ENCODE measurements at regions not wholly inside any gene's neighbourhood (a gene's known extent, or its start where the extent isn't known, plus 50 kb on each side); places are given as distances from the start of the nearest gene placed in this dataset.

DNA sequence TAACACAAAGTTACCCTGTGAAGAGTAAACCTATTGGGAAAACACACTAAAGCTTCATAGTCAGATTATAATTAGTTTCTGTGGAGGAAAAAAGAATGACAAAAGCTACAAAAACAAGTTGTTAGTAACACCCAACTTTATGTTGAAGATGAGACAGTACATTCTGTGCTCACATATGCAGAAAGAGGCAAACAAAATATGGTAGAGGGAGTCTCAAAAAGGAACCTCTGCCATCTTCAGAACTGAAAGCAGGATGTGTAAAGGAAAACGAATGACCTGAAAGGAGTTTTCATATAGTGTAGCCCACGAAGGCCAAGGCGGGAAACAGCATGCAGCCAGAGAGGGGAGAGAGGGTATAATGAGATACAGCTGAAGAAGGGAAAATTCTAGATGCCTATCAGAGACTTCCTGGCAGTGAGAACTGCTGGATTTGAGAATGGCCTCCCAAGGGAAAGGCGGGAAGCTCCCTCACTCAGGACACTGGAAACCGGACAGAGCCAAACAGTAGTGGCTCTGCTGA, 84.1 kb upstream of the HEY2 start:
- no peak for DNase-seq (ENCODE audit: low read depth)
- Histone ChIP-seq H3K36me3 (ENCODE audit: control insufficient read depth, insufficient read depth, low read length) (no peaks in the 10 kb centered on the region), H3K27me3 (ENCODE audit: control insufficient read depth, insufficient read depth, low read length) (no peaks in the 10 kb centered on the region), H3K4me3 (ENCODE audit: low read depth, low read length) (no peak overlapping the region)
- no peak for TF ChIP-seq CTCF (IDR thresholded peaks at IDR 0.05; ENCODE audit: insufficient read depth, low read depth, low read length)
- ChIA-PET POLR2A (no interaction called here), CTCF (interaction anchor here (0.6 kb wide), 1 partner anchor 21 kb away, joined by 3 read pairs; no protein-coding TSS in a partner anchor)

DNA sequence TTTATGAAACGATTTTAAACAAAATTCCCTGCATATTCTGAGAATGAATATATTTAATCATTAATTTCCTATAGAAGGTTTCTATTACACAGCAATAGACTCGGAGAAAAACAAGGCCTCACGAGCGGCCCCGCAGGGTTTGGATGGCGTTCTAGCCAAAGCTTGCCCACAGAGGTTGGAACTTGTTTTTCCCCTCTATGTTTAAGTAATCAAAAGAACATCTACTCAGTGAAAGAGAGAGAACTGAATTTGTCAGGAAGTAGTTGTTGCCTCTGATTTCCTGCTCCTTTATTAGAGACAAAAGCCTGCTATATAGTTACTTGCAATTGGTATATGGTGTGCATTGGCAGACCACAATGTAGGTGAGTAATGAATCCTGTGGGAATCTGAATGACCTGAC, 82.1 kb upstream of the HEY2 start:
- DNase-seq (ENCODE audit: low read depth): no peak
- ChIA-PET CTCF (no interaction called here), POLR2A (no interaction called here)
- TF ChIP-seq CTCF (IDR thresholded peaks at IDR 0.05; ENCODE audit: insufficient read depth, low read depth, low read length): no peak
- H3K36me3 ChIP-seq (ENCODE audit: control insufficient read depth, insufficient read depth, low read length): no peaks in the 10 kb centered on the region
- no peak overlapping the region for H3K4me3 ChIP-seq (ENCODE audit: low read depth, low read length)
- H3K27me3 ChIP-seq (ENCODE audit: control insufficient read depth, insufficient read depth, low read length): no peaks in the 10 kb centered on the region

GRCh38 chr6:125668071-125668470, 81.4 kb upstream of the HEY2 start:
- no peak for TF ChIP-seq CTCF (IDR thresholded peaks at IDR 0.05; ENCODE audit: insufficient read depth, low read depth, low read length)
- H3K27me3 ChIP-seq (ENCODE audit: control insufficient read depth, insufficient read depth, low read length): no peaks in the 10 kb centered on the region
- no peaks in the 10 kb centered on the region for H3K36me3 ChIP-seq (ENCODE audit: control insufficient read depth, insufficient read depth, low read length)
- ChIA-PET CTCF (no interaction called here), POLR2A (no interaction called here)
- no peak for DNase-seq (ENCODE audit: low read depth)
- H3K4me3 ChIP-seq (ENCODE audit: low read depth, low read length): no peak overlapping the region

- TF ChIP-seq CTCF (IDR thresholded peaks at IDR 0.05; ENCODE audit: insufficient read depth, low read depth, low read length): no peak
- no peak for DNase-seq (ENCODE audit: low read depth)
- no peaks in the 10 kb centered on the region for H3K36me3 ChIP-seq (ENCODE audit: control insufficient read depth, insufficient read depth, low read length)
- ChIA-PET POLR2A (no interaction called here), CTCF (no interaction called here)
- no peak overlapping the region for H3K4me3 ChIP-seq (ENCODE audit: low read depth, low read length)
- H3K27me3 ChIP-seq (ENCODE audit: control insufficient read depth, insufficient read depth, low read length): no peaks in the 10 kb centered on the region
These were observed 78.9 kb upstream of the HEY2 start for GRCh38 chr6:125670568-125670967.

DNA sequence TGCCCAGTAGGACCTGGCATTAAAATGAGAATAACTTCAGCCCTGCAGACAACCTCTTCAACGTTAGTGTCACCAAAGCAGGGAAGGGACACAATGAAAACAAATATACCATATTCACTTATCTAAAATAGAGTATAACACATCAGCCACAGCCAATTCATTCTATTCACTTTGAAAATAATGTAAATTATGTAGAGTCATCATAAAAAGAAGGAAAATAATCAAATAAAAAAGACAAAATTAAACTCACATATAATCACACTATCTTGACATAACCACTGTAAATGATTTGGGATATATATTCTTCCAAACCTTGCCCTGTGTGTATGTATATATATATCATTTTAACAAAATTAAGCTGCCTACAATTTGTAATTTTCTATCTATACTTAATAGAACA, 78.1 kb upstream of the HEY2 start:
- no peak for DNase-seq (ENCODE audit: low read depth)
- ChIA-PET CTCF (interaction anchor here (0.6 kb wide), 1 partner anchor 915 kb away, joined by 3 read pairs; no protein-coding TSS in a partner anchor), POLR2A (no interaction called here)
- H3K36me3 ChIP-seq (ENCODE audit: control insufficient read depth, insufficient read depth, low read length): no peaks in the 10 kb centered on the region
- H3K27me3 ChIP-seq (ENCODE audit: control insufficient read depth, insufficient read depth, low read length): no peaks in the 10 kb centered on the region
- H3K4me3 ChIP-seq (ENCODE audit: low read depth, low read length): no peak overlapping the region
- TF ChIP-seq CTCF (IDR thresholded peaks at IDR 0.05; ENCODE audit: insufficient read depth, low read depth, low read length): no peak
